GM12872 (cell line): ENCODE measurements at regions not wholly inside any gene's neighbourhood (a gene's known extent, or its start where the extent isn't known, plus 50 kb on each side); places are given as distances from the start of the nearest gene placed in this dataset.

ENCODE experiments used
- CTCF ChIP-seq: IDR thresholded peaks from 3 replicates; pipeline ENCODE4 v1.5.1; 2011; ENCODE audit warnings: low read depth, mild to moderate bottlenecking, low read length, moderate library complexity; ENCODE audit not compliant: insufficient read depth

GRCh38 chr18:66141716-66142115, 390.9 kb downstream of the CDH7 start:
- no peak for TF ChIP-seq CTCF

DNA sequence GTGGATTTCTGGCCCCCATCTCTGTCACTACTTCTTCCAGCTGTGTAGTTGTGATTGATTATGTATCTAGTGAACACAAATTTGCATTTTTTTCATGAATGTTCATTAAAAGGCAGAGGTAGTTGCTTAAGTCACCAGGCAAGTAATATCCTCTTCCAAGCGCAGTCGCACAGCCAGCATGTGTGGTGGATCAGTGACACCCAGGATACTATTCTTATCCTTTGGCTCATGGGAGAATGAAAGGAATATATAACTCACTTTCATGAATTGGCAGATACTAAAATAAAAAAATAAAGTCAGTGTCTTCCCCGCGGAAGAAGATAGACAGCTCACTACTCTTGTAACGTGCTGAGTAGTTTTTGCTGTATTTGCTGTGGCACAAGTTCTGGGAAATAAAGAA, 387.8 kb downstream of the CDH7 start:
- no peak for TF ChIP-seq CTCF

DNA sequence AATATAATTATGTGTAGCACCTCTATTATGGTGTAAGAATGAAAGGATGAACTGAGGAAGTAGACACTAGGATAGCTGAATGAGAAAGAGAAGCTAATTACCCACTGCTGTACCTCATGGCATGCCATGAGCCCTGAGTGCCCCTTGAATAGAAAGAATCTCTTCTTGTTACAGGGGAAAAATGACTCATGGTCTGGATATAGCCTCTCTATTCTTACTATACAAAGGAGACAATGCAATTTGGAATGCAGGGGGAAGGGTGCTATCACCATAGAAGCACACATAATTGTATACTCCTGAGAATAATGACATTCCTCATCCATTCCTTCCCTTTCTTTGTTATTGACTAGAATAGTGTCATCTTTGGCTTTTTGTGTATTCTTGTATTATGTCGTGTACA, 385.2 kb downstream of the CDH7 start:
- no peak for TF ChIP-seq CTCF

GRCh38 chr18:66129248-66129647, 378.4 kb downstream of the CDH7 start:
- TF ChIP-seq CTCF = no peak

DNA sequence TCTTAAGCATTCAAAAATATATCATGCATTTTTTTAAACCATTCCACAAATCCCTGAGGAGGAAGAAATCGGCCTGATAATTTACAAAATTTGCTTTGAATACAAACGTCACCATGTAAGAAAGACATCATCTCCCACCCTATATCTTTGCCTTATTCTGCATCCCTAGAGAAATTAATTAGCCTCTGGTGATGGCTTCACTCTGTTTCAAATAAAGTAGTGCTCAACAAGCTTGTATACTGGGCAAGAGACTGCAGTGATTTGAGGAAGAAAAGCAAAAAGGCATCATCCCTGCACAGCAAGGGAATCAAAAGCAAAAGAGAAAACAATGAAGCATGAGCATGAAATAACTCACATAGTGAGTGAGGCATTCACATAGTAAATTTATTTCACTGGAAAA, 375.5 kb downstream of the CDH7 start:
- no peak for TF ChIP-seq CTCF

DNA sequence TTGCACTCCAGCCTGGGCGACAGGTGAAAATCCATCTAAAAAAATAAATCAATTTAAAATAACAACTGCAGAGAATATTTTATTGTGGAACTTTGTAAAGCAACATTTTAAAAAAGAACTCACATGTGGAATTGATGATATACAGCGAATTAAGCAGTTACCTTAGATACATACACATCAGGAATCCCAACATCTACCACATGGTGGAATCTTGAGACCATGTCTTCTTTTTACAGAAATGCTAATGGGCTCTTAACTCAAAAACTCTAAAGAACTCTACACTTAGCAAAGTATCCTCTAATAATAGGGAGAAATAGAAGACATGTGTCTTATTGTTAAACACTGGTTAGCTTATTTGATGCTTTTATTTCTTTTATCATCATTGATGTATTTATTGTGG, 373.6 kb downstream of the CDH7 start:
- TF ChIP-seq CTCF = peak; percentile 21; the same call in 1 of the 3 replicates

GRCh38 chr18:66119347-66119746, 368.5 kb downstream of the CDH7 start:
- no peak for TF ChIP-seq CTCF

GRCh38 chr18:66111018-66111417, 360.2 kb downstream of the CDH7 start:
- TF ChIP-seq CTCF = no peak
